ENCODE measurements at regions not wholly inside any gene's neighbourhood (a gene's known extent, or its start where the extent isn't known, plus 50 kb on each side); places are given as distances from the start of the nearest gene placed in this dataset.

DNA sequence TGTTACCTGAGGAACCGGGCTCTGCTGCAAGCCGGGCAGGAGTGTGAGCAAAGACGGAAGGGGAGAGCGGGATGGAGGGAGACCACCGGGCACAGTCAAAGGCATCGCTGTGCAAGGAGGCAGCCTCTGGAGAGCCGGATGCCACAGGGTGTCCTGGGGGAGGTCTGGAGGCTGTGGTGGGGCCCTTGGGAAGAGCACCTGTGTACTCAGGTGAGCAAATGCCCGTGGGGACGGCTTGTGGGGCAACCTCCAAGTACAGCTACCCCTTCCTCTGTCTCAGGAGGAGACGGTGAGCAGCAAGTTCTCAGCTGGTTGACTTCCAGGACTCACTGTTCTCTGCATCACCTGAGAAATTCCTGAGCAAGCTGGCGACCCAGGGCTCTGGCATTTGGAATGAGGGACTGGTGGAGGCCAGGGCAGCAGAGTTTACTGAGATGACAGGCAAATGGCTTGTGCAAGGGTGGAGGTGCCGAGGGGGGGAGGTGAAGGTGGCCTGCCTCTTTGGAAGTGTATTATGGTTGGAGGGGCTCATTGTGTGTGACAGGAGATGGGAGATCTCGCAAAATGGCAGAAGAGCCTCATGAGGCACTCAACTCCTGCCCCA is 345.2 kb upstream of the SHH start:
- Histone ChIP-seq H3K27me3 (ENCODE audit: insufficient read depth, poor library complexity, severe bottlenecking) (no peaks in the 10 kb centered on the region), H3K4me3 (replicated peaks; ENCODE audit: insufficient read depth, low read length) (no peak overlapping the region), H3K27ac (replicated peaks) (no peak overlapping the region)
- TF ChIP-seq SPI1 (IDR thresholded peaks at IDR 0.05; ENCODE audit: borderline replicate concordance, low read depth), result no peak
- TF ChIP-seq, protein P1, sequence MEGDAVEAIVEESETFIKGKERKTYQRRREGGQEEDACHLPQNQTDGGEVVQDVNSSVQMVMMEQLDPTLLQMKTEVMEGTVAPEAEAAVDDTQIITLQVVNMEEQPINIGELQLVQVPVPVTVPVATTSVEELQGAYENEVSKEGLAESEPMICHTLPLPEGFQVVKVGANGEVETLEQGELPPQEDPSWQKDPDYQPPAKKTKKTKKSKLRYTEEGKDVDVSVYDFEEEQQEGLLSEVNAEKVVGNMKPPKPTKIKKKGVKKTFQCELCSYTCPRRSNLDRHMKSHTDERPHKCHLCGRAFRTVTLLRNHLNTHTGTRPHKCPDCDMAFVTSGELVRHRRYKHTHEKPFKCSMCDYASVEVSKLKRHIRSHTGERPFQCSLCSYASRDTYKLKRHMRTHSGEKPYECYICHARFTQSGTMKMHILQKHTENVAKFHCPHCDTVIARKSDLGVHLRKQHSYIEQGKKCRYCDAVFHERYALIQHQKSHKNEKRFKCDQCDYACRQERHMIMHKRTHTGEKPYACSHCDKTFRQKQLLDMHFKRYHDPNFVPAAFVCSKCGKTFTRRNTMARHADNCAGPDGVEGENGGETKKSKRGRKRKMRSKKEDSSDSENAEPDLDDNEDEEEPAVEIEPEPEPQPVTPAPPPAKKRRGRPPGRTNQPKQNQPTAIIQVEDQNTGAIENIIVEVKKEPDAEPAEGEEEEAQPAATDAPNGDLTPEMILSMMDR (IDR thresholded peaks at IDR 0.05; ENCODE audit: insufficient read depth, low read length), result no peak
- no peak for TF ChIP-seq GABPA (IDR thresholded peaks at IDR 0.05; ENCODE audit: low read depth)
- TF ChIP-seq POLR2AphosphoS5 (IDR thresholded peaks at IDR 0.05; ENCODE audit: low read depth), result no peak
- TF ChIP-seq, protein P2, sequence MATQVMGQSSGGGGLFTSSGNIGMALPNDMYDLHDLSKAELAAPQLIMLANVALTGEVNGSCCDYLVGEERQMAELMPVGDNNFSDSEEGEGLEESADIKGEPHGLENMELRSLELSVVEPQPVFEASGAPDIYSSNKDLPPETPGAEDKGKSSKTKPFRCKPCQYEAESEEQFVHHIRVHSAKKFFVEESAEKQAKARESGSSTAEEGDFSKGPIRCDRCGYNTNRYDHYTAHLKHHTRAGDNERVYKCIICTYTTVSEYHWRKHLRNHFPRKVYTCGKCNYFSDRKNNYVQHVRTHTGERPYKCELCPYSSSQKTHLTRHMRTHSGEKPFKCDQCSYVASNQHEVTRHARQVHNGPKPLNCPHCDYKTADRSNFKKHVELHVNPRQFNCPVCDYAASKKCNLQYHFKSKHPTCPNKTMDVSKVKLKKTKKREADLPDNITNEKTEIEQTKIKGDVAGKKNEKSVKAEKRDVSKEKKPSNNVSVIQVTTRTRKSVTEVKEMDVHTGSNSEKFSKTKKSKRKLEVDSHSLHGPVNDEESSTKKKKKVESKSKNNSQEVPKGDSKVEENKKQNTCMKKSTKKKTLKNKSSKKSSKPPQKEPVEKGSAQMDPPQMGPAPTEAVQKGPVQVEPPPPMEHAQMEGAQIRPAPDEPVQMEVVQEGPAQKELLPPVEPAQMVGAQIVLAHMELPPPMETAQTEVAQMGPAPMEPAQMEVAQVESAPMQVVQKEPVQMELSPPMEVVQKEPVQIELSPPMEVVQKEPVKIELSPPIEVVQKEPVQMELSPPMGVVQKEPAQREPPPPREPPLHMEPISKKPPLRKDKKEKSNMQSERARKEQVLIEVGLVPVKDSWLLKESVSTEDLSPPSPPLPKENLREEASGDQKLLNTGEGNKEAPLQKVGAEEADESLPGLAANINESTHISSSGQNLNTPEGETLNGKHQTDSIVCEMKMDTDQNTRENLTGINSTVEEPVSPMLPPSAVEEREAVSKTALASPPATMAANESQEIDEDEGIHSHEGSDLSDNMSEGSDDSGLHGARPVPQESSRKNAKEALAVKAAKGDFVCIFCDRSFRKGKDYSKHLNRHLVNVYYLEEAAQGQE (IDR thresholded peaks at IDR 0.05; ENCODE audit: insufficient replicate concordance, low read depth), result no peak
- DNase-seq (ENCODE audit: low read depth in 1 of 2, low spot score in 1 of 2), result no peak

DNA sequence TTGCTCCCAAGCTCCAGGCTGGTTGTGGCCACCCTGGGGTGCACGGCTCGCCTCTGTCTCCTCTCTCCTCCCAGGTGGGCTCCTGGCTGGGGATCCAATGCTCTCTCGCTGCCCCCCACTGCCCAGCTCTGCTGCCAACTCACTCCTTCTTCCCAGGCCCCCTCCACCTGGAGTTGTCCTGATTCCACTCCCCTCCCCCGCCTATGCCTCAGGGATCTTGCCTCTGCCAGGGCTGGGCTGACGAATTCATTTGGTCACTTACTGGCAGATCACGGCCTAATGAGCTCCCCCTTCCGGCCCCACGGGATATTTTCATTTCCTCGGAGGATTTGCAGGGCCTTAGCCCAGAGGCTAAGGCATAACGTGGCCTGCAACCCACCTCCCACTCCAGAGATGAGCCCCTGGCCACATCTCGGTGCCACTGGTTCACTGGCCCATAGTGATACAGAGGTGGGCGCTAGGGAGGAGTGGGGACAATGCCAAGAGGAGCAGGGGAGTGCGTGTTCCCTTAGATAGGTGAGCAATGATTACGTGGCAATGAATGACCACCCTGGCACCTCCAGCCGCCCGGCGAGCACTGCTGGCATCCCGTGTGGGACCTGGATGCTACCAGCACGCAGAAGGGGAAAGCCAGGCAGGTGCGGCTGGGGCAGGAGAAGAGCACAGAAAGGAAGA is 344.6 kb upstream of the SHH start:
- DNase-seq (ENCODE audit: low read depth in 1 of 2, low spot score in 1 of 2), result no peak
- TF ChIP-seq, protein P2 (IDR thresholded peaks at IDR 0.05; ENCODE audit: insufficient replicate concordance, low read depth), result no peak
- TF ChIP-seq GABPA (IDR thresholded peaks at IDR 0.05; ENCODE audit: low read depth) (no peak), SPI1 (IDR thresholded peaks at IDR 0.05; ENCODE audit: borderline replicate concordance, low read depth) (no peak), POLR2AphosphoS5 (IDR thresholded peaks at IDR 0.05; ENCODE audit: low read depth) (no peak)
- TF ChIP-seq, protein P1 (IDR thresholded peaks at IDR 0.05; ENCODE audit: insufficient read depth, low read length), result no peak
- no peak overlapping the region for H3K4me3 ChIP-seq (replicated peaks; ENCODE audit: insufficient read depth, low read length)
- H3K27ac ChIP-seq (replicated peaks), result no peak overlapping the region
- no peaks in the 10 kb centered on the region for H3K27me3 ChIP-seq (ENCODE audit: insufficient read depth, poor library complexity, severe bottlenecking)

DNA sequence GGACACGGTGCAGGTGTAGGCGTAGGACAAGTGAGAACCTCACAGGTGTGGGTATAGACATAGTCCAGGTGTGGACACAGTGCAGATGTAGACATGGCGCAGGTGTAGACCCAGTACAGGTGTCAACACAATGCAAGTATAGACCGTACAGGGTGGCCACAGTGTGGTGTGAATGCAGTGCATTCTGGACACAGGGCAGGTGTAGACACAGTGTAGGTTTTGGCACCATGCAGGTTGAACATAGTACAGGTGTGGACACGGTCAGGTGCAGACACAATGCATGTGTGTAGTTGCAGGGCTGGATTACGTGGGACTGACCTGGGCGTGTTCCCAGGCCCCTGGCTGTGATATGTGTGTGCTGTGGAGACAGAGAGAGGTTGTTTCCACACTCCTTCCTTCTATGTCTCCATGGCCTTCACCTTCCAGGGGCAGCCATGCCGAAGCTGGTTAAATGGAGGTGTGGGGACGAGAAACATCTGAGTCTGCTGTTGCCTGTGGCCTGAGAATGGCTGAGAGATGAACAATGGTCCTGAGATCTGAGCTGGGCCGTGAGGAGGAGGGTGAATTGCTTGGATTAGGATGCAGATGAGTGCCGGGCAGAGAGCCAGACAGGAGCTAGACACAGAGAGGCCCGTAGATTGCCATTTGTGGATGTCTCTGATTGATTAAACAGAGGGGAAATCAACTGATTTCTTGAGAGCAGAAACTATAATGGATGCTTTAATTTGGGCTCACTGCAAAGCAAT is 343.9 kb upstream of the SHH start:
- TF ChIP-seq, protein P2 (IDR thresholded peaks at IDR 0.05; ENCODE audit: insufficient replicate concordance, low read depth), result no peak
- no peak for TF ChIP-seq POLR2AphosphoS5 (IDR thresholded peaks at IDR 0.05; ENCODE audit: low read depth)
- TF ChIP-seq SPI1 (IDR thresholded peaks at IDR 0.05; ENCODE audit: borderline replicate concordance, low read depth), result no peak
- no peak for TF ChIP-seq GABPA (IDR thresholded peaks at IDR 0.05; ENCODE audit: low read depth)
- TF ChIP-seq, protein P1 (IDR thresholded peaks at IDR 0.05; ENCODE audit: insufficient read depth, low read length), result no peak
- no peak for DNase-seq (ENCODE audit: low read depth in 1 of 2, low spot score in 1 of 2)
- Histone ChIP-seq H3K27me3 (ENCODE audit: insufficient read depth, poor library complexity, severe bottlenecking) (no peaks in the 10 kb centered on the region), H3K4me3 (replicated peaks; ENCODE audit: insufficient read depth, low read length) (no peak overlapping the region), H3K27ac (replicated peaks) (no peak overlapping the region)
